Naive thymus-derived CD4-positive, alpha-beta T cell (primary cell): ENCODE measurements at regions not wholly inside any gene's neighbourhood (a gene's known extent, or its start where the extent isn't known, plus 50 kb on each side); places are given as distances from the start of the nearest gene placed in this dataset.

Source experiments
- ATAC-seq: fragments of 150-1000 bp; cut with Tn5 transposase; 2 replicates; pipeline ENCODE4 v1.10.0; 2021; ENCODE audit warnings: mild to moderate bottlenecking, moderate library complexity
- CTCF ChIA-PET: fragments of 350-600 bp; sonication (Branson Sonifier 250); formaldehyde crosslinking; loops from one replicate; lab custom pipeline; 2021; ENCODE audit warnings: antibody characterized with exemption; lab: Charles Lee
- POLR2A ChIA-PET: fragments of 350-600 bp; sonication (Branson Sonifier 250); formaldehyde crosslinking; loops from one replicate; lab custom pipeline; 2021; ENCODE audit warnings: antibody characterized with exemption, inconsistent platforms; lab: Charles Lee
- DNase-seq, 9 donors: peaks; one replicate each; pipeline versions ENCODE4 v3.0.0 to v3.0.0-alpha.2; 2020 to 2022; ENCODE audit warnings: mixed read lengths in 1 of 9
- H3K27ac ChIP-seq: one replicate; pipeline ENCODE4 v1.7.0; 2013; ENCODE audit warnings: mild to moderate bottlenecking, low read depth, low read length, moderate library complexity
- H3K27me3 ChIP-seq, 2 donors: one replicate each; pipeline ENCODE4 v1.7.0; 2013; ENCODE audit warnings: low read length in 2 of 2, mild to moderate bottlenecking in 2 of 2, moderate library complexity in 2 of 2; ENCODE audit not compliant: control insufficient read depth in 2 of 2, insufficient read depth in 2 of 2
- H3K36me3 ChIP-seq, 3 experiments: 1 replicate in 2 of 3; 2 replicates in 1 of 3; pipeline ENCODE4 v1.7.0; 2013; ENCODE audit warnings: low read length in 3 of 3, mild to moderate bottlenecking in 3 of 3, moderate library complexity in 1 of 3; ENCODE audit not compliant: insufficient read depth in 3 of 3, control insufficient read depth in 2 of 3
- H3K4me1 ChIP-seq, 2 donors: one replicate each; pipeline ENCODE4 v1.7.0; 2013; ENCODE audit warnings: low read length in 2 of 2, mild to moderate bottlenecking in 2 of 2, moderate library complexity in 1 of 2; ENCODE audit not compliant: control insufficient read depth in 2 of 2, insufficient read depth in 2 of 2
- H3K4me3 ChIP-seq: 2 replicates; pipeline ENCODE4 v1.7.0; 2013; ENCODE audit warnings: mild to moderate bottlenecking, low read length
- H3K9me3 ChIP-seq, 3 experiments: 1 replicate in 2 of 3; 2 replicates in 1 of 3; pipeline ENCODE4 v1.7.0; 2013; ENCODE audit warnings: low read length in 3 of 3; ENCODE audit not compliant: control insufficient read depth in 2 of 3
- H3K27ac Mint-ChIP-seq, 9 donors: one replicate each; pipeline ENCODE4 v1.8.0; 2020 to 2022; ENCODE audit warnings: mixed read lengths in 9 of 9, mild to moderate bottlenecking in 8 of 9, moderate library complexity in 5 of 9, inconsistent platforms in 2 of 9
- H3K27me3 Mint-ChIP-seq, 5 donors: one replicate each; pipeline ENCODE4 v1.8.0; 2021 to 2022; ENCODE audit warnings: mixed read lengths in 5 of 5, mild to moderate bottlenecking in 1 of 5
- H3K36me3 Mint-ChIP-seq, 5 donors: one replicate each; pipeline ENCODE4 v1.8.0; 2020 to 2022; ENCODE audit warnings: mixed read lengths in 5 of 5, mild to moderate bottlenecking in 3 of 5, inconsistent platforms in 1 of 5
- H3K4me1 Mint-ChIP-seq, 7 donors: one replicate each; pipeline ENCODE4 v1.8.0; 2020 to 2022; ENCODE audit warnings: mixed read lengths in 7 of 7, mild to moderate bottlenecking in 3 of 7, inconsistent platforms in 1 of 7
- H3K4me3 Mint-ChIP-seq, 10 donors: one replicate each; pipeline ENCODE4 v1.8.0; 2020 to 2022; ENCODE audit warnings: mild to moderate bottlenecking in 10 of 10, mixed read lengths in 10 of 10, moderate library complexity in 6 of 10, inconsistent platforms in 2 of 10
- H3K9me3 Mint-ChIP-seq, 11 donors: one replicate each; pipeline ENCODE4 v1.8.0; 2020 to 2022; ENCODE audit warnings: mixed read lengths in 11 of 11, mild to moderate bottlenecking in 4 of 11, inconsistent platforms in 1 of 11, moderate library complexity in 1 of 11
- intact Hi-C, 2 donors: fragments of 100-400 bp; cut with micrococcal nuclease; formaldehyde crosslinking; loops; one replicate each; pipeline ENCODE4 v1.15.1; 2023

DNA sequence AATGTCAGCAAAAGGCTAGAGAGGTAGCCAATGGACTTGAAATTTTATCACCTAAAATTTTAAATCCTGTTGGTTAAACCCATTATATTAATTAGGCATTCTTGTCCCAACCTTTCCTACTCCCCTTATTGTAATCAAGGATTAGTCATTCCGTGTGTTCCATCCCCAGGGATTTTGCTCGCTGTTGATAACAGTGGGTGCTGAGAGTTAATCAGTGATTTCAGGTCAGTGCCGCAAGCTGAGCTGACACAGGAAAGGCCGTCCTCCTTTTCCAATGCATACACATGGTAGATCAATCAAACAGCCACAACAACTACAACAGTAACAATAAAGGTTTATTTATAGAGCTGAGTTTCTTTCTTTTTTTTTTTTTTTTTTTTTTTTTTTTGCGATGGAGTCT lies 271.4 kb downstream of the ACTR3B start:
- no peak for DNase-seq
- H3K4me1 ChIP-seq, result no peaks in the 10 kb centered on the region
- H3K9me3 Mint-ChIP-seq, result no peaks in the 10 kb centered on the region
- CTCF ChIA-PET, result interaction anchor here (0.6 kb wide), 1 partner anchor 19 kb away, joined by 3 read pairs; no protein-coding TSS in a partner anchor
- intact Hi-C loops, result no loop called here
- no peaks in the 10 kb centered on the region for H3K27me3 Mint-ChIP-seq
- no peak overlapping the region for H3K27ac Mint-ChIP-seq
- H3K27me3 ChIP-seq, result no peaks in the 10 kb centered on the region
- no peaks in the 10 kb centered on the region for H3K36me3 Mint-ChIP-seq
- no peak for ATAC-seq
- no peak overlapping the region for H3K4me3 ChIP-seq
- H3K4me1 Mint-ChIP-seq, result peaks cover 0 to 5% (median 0%) of the 10 kb centered on the region in 7 donors
- H3K9me3 ChIP-seq, result no peaks in the 10 kb centered on the region
- no peak overlapping the region for H3K27ac ChIP-seq
- POLR2A ChIA-PET, result no interaction called here
- no peaks in the 10 kb centered on the region for H3K36me3 ChIP-seq
- H3K4me3 Mint-ChIP-seq, result no peak overlapping the region

- ChIA-PET CTCF (no interaction called here), POLR2A (no interaction called here)
- DNase-seq (no peak), ATAC-seq (no peak)
- no peaks in the 10 kb centered on the region for H3K27me3 ChIP-seq
- no peak overlapping the region for H3K27ac ChIP-seq
- H3K4me1 ChIP-seq, result no peaks in the 10 kb centered on the region
- no peak overlapping the region for H3K27ac Mint-ChIP-seq
- H3K4me1 Mint-ChIP-seq, result no peaks in the 10 kb centered on the region
- H3K36me3 Mint-ChIP-seq, result no peaks in the 10 kb centered on the region
- no peak overlapping the region for H3K4me3 ChIP-seq
- H3K9me3 ChIP-seq, result no peaks in the 10 kb centered on the region
- intact Hi-C loops, result no loop called here
- no peak overlapping the region for H3K4me3 Mint-ChIP-seq
- H3K9me3 Mint-ChIP-seq, result peaks cover 0 to 4% (median 0%) of the 10 kb centered on the region in 11 donors
- H3K36me3 ChIP-seq, result no peaks in the 10 kb centered on the region
- H3K27me3 Mint-ChIP-seq, result peaks cover 0 to 4% (median 0%) of the 10 kb centered on the region in 5 donors
Observed at GRCh38 chr7:153034791-153035190, 275.2 kb downstream of the ACTR3B start.

DNA sequence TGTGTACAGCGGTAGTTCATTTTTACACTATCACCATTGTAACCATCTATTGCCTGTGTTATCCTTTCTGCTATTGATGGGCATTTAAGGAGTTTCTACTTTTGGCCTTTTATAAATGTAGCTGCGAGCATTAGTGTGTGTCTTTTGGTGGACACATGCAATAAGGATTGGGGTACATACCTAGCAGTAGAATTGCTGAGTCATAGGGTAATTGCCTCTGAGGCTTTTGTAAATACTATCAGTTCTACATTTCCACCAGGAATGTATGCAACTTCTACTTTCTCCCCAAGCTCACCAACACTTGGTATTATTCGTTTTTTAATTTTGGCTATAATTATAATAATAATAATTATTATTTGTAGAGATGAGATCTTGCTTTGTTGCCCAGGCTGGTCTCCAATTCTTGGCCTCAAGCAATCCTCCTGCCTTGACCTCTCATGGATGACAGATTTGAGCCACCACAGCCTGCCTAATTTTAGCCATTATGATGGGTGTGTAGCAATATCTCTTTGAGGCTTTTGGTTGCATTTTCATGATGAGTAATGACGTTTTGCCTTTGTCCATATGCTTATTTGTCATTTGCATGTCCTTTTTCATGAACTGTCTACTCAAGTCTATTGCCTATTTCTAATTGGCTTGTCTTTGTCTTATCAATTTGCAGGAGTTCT lies 277.0 kb downstream of the ACTR3B start:
- H3K27me3 ChIP-seq, result no peaks in the 10 kb centered on the region
- no peaks in the 10 kb centered on the region for H3K36me3 ChIP-seq
- Mint-ChIP-seq H3K9me3 (peaks cover 0 to 4% (median 0%) of the 10 kb centered on the region in 11 donors), H3K27ac (no peak overlapping the region), H3K4me1 (no peaks in the 10 kb centered on the region), H3K27me3 (peaks cover 0 to 4% (median 0%) of the 10 kb centered on the region in 5 donors), H3K36me3 (no peaks in the 10 kb centered on the region), H3K4me3 (no peak overlapping the region)
- H3K9me3 ChIP-seq, result no peaks in the 10 kb centered on the region
- ATAC-seq (no peak), DNase-seq (no peak)
- H3K27ac ChIP-seq, result no peak overlapping the region
- ChIA-PET POLR2A (no interaction called here), CTCF (no interaction called here)
- no peak overlapping the region for H3K4me3 ChIP-seq
- intact Hi-C loops, result no loop called here
- no peaks in the 10 kb centered on the region for H3K4me1 ChIP-seq

DNA sequence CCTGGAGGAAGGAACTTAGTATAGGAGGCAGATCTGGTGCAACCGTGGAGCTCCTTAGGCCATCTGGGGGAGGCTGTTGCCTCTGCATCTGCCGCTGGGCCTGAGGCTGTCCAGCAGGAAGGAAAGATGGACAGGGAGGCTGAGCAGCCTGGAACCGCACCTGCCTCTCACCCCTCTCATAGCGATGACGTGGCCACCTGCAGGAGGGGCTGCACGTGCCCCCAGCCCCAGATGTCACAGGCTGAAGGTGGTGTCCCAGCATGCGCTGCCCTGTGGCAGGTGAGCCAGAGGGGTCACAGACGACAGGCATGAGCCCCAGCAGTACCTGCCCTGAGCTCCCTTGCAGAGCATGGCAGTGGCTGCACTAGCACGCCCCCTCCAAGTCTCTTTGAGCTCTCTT lies 283.9 kb downstream of the ACTR3B start:
- H3K27ac ChIP-seq, result no peak overlapping the region
- no peak for DNase-seq
- POLR2A ChIA-PET, result no interaction called here
- ATAC-seq, result no peak
- Mint-ChIP-seq H3K27me3 (peaks cover 0 to 8% (median 0%) of the 10 kb centered on the region in 5 donors), H3K9me3 (peaks cover 0 to 4% (median 0%) of the 10 kb centered on the region in 11 donors), H3K4me3 (no peak overlapping the region), H3K27ac (no peak overlapping the region), H3K36me3 (no peaks in the 10 kb centered on the region), H3K4me1 (no peaks in the 10 kb centered on the region)
- H3K27me3 ChIP-seq, result no peaks in the 10 kb centered on the region
- CTCF ChIA-PET, result no interaction called here
- no peaks in the 10 kb centered on the region for H3K4me1 ChIP-seq
- H3K9me3 ChIP-seq, result no peaks in the 10 kb centered on the region
- H3K36me3 ChIP-seq, result no peaks in the 10 kb centered on the region
- intact Hi-C loops, result no loop called here
- H3K4me3 ChIP-seq, result no peak overlapping the region

- H3K4me3 Mint-ChIP-seq, result no peak overlapping the region
- CTCF ChIA-PET, result no interaction called here
Observed at GRCh38 chr7:153044981-153045380, 285.4 kb downstream of the ACTR3B start.

DNA sequence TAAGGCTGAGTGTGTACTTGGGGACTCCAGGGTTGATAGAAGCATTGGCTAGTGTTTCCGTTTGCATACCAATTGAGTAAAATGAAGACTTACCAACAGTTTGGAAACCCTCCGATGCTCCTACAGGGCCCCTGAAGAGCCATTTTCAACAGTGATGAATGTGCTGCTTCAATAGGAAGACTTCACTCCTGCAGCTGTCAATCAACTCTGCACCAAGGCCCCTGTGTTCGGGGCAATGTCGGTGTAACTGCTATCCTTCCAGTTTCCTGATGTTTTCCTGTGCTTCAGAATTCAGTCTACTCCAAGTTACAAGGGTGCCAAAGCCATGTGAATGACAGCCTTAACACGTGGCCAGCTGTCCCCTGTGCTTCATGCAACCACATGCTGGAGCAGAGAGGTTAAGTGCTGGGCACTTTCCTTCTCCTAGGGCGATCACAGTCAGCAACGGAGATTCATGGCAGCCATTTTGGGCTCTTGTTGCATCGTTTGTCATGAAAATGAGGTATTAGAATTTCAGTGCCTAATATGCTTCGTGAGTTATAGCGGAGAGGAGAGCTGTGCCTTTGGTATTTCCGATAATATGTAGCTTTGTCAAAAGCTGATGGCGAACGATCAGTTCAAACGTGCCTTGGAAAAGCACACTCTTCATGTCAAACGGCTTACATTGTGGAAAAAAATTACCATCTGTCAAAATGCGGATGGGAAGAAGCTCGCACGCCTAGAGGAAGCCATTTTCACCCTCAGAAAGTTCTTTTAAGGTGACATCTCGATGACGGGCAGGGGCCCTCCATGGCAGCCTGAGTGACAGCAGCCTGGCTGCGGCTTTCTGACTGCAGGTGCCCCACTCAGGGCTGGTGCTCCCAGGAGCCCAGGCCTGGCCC lies 287.8 kb downstream of the ACTR3B start:
- no peak overlapping the region for H3K27ac Mint-ChIP-seq
- peaks cover 0 to 10% (median 0%) of the 10 kb centered on the region in 11 donors for H3K9me3 Mint-ChIP-seq
- no peaks in the 10 kb centered on the region for H3K36me3 ChIP-seq
- peaks cover 0 to 8% (median 0%) of the 10 kb centered on the region in 5 donors for H3K27me3 Mint-ChIP-seq
- H3K4me1 ChIP-seq, result no peaks in the 10 kb centered on the region
- no peak overlapping the region for H3K4me3 Mint-ChIP-seq
- no peaks in the 10 kb centered on the region for H3K27me3 ChIP-seq
- intact Hi-C loops, result no loop called here
- no peaks in the 10 kb centered on the region for H3K4me1 Mint-ChIP-seq
- DNase-seq (no peak), ATAC-seq (no peak)
- H3K27ac ChIP-seq, result no peak overlapping the region
- no peak overlapping the region for H3K4me3 ChIP-seq
- CTCF ChIA-PET, result no interaction called here
- H3K9me3 ChIP-seq, result no peaks in the 10 kb centered on the region
- H3K36me3 Mint-ChIP-seq, result no peaks in the 10 kb centered on the region
- POLR2A ChIA-PET, result no interaction called here

More at GRCh38 chr7:153044981-153045380, 285.4 kb downstream of the ACTR3B start:
- H3K27ac ChIP-seq, result no peak overlapping the region
- H3K4me3 ChIP-seq, result no peak overlapping the region
- intact Hi-C loops, result no loop called here
- POLR2A ChIA-PET, result no interaction called here
- H3K4me1 ChIP-seq, result no peaks in the 10 kb centered on the region
- Mint-ChIP-seq H3K4me1 (no peaks in the 10 kb centered on the region), H3K27ac (no peak overlapping the region), H3K9me3 (peaks cover 0 to 4% (median 0%) of the 10 kb centered on the region in 11 donors), H3K27me3 (peaks cover 0 to 8% (median 0%) of the 10 kb centered on the region in 5 donors), H3K36me3 (no peaks in the 10 kb centered on the region)
- ATAC-seq, result no peak
- no peaks in the 10 kb centered on the region for H3K36me3 ChIP-seq
- no peaks in the 10 kb centered on the region for H3K27me3 ChIP-seq
- H3K9me3 ChIP-seq, result no peaks in the 10 kb centered on the region
- no peak for DNase-seq
